ENCODE measurements at regions not wholly inside any gene's neighbourhood (a gene's known extent, or its start where the extent isn't known, plus 50 kb on each side); places are given as distances from the start of the nearest gene placed in this dataset.

DNA sequence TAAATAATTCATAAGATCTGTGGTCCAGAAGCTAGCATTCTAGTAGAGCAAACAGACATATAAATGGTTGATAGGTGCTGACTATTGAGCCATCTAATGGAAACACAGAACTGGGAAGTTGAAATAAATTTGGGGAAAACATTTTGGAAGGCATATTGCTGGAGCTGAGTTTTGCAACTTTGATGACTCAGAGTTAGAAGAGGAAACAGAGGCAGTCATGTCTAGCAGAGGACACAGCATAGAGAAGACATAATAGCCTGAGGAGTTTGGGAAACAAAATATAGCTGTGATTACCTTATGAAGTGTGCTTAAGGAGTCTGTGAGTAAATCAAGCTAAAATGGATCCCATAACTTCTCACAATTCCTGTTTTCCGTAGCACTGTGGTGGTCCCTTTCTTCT lies 86.9 kb upstream of the FLRT2 start:
- peak overlapping the region; percentile 17 for H3K4me2 ChIP-seq (replicated peaks; ENCODE audit: extremely low read depth, low read length, poor library complexity, severe bottlenecking)
- H3K79me2 ChIP-seq (ENCODE audit: insufficient read depth, low read length), result no peaks in the 10 kb centered on the region
- H3K4me3 Mint-ChIP-seq, result no peak overlapping the region
- peaks cover 0 to 6% (median 2%) of the 10 kb centered on the region in 7 donors for H3K9me3 Mint-ChIP-seq
- DNase-seq, result peak; percentile 29 to 71 (median 53)
- intact Hi-C loops (cut with micrococcal nuclease), result no loop called here
- H3K27ac ChIP-seq (ENCODE audit: low read depth in 1 of 2, low read length in 2 of 2), result peak overlapping the region in 1 of 2 donors; percentile 33
- no peaks in the 10 kb centered on the region for H3K27me3 ChIP-seq (ENCODE audit: control insufficient read depth in 2 of 2, insufficient read depth in 2 of 2, low read length in 2 of 2)
- H3K27me3 Mint-ChIP-seq (ENCODE audit: low read depth in 3 of 3), result no peaks in the 10 kb centered on the region
- H3K36me3 Mint-ChIP-seq, result no peaks in the 10 kb centered on the region
- H3K27ac Mint-ChIP-seq, result peak overlapping the region in 3 of 7 donors; percentile 13 to 62 (median 37)
- TF ChIP-seq, protein P1, sequence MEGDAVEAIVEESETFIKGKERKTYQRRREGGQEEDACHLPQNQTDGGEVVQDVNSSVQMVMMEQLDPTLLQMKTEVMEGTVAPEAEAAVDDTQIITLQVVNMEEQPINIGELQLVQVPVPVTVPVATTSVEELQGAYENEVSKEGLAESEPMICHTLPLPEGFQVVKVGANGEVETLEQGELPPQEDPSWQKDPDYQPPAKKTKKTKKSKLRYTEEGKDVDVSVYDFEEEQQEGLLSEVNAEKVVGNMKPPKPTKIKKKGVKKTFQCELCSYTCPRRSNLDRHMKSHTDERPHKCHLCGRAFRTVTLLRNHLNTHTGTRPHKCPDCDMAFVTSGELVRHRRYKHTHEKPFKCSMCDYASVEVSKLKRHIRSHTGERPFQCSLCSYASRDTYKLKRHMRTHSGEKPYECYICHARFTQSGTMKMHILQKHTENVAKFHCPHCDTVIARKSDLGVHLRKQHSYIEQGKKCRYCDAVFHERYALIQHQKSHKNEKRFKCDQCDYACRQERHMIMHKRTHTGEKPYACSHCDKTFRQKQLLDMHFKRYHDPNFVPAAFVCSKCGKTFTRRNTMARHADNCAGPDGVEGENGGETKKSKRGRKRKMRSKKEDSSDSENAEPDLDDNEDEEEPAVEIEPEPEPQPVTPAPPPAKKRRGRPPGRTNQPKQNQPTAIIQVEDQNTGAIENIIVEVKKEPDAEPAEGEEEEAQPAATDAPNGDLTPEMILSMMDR (IDR thresholded peaks at IDR 0.05), result no peak
- H4K20me1 ChIP-seq (ENCODE audit: insufficient read depth, low read length), result no peaks in the 10 kb centered on the region
- H3K36me3 ChIP-seq (replicated peaks in 1 of 2; ENCODE audit: control insufficient read depth in 1 of 2, insufficient read depth in 2 of 2, low read length in 2 of 2), result no peaks in the 10 kb centered on the region
- H3K9ac ChIP-seq (ENCODE audit: insufficient read depth, low read length, poor library complexity, severe bottlenecking), result no peak overlapping the region
- H2AFZ ChIP-seq (ENCODE audit: insufficient read depth, low read depth, low read length, poor library complexity, severe bottlenecking), result no peak overlapping the region
- 100% methylated on average over 1 of the region's 1 CpG for WGBS (ENCODE audit: insufficient coverage)
- peaks cover 13 to 33% of the 10 kb centered on the region in 2 donors for H3K4me1 ChIP-seq (ENCODE audit: control insufficient read depth in 1 of 2, insufficient read depth in 2 of 2, low read length in 2 of 2)
- no peaks in the 10 kb centered on the region for H3K9me3 ChIP-seq (replicated peaks in 1 of 2; ENCODE audit: control insufficient read depth in 1 of 2, insufficient read depth in 1 of 2, low read length in 2 of 2)
- H3K4me1 Mint-ChIP-seq, result peaks cover 27% of the 10 kb centered on the region
- H3K4me3 ChIP-seq (replicated peaks in 1 of 3; ENCODE audit: low read depth in 2 of 3, low read length in 3 of 3), result no peak overlapping the region

DNA sequence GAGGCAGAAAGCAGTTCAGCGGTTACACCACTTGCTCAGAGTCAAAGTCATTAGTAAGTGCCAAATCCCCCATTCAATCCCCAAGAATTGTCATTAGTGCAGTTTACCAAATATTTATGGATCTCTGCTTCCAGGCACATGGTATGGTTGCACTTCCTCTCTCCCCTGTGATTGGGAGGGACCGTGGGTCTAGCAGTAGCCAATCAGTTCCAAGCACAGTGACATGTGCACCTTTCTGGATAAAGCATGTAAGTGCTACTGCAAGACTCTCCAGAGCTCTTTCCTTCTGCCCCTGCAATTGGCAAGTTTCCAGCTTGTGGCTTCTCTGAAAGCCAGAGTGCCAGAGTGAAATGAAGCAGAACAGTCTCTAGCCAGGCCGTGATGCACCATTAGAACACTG lies 85.3 kb upstream of the FLRT2 start:
- H3K9me3 Mint-ChIP-seq, result peaks cover 0 to 4% (median 0%) of the 10 kb centered on the region in 7 donors
- TF ChIP-seq, protein P1 (IDR thresholded peaks at IDR 0.05), result no peak
- no peaks in the 10 kb centered on the region for H3K27me3 Mint-ChIP-seq (ENCODE audit: low read depth in 3 of 3)
- intact Hi-C loops (cut with micrococcal nuclease), result no loop called here
- H3K27me3 ChIP-seq (ENCODE audit: control insufficient read depth in 2 of 2, insufficient read depth in 2 of 2, low read length in 2 of 2), result no peaks in the 10 kb centered on the region
- no peak overlapping the region for H3K9ac ChIP-seq (ENCODE audit: insufficient read depth, low read length, poor library complexity, severe bottlenecking)
- H2AFZ ChIP-seq (ENCODE audit: insufficient read depth, low read depth, low read length, poor library complexity, severe bottlenecking), result no peak overlapping the region
- peaks cover 27% of the 10 kb centered on the region for H3K4me1 Mint-ChIP-seq
- peak; percentile 5 to 37 (median 31) for DNase-seq
- H4K20me1 ChIP-seq (ENCODE audit: insufficient read depth, low read length), result no peaks in the 10 kb centered on the region
- no peaks in the 10 kb centered on the region for H3K79me2 ChIP-seq (ENCODE audit: insufficient read depth, low read length)
- peak overlapping the region in 1 of 2 donors; percentile 37 for H3K27ac ChIP-seq (ENCODE audit: low read depth in 1 of 2, low read length in 2 of 2)
- H3K36me3 ChIP-seq (replicated peaks in 1 of 2; ENCODE audit: control insufficient read depth in 1 of 2, insufficient read depth in 2 of 2, low read length in 2 of 2), result no peaks in the 10 kb centered on the region
- H3K4me3 Mint-ChIP-seq, result no peak overlapping the region
- H3K9me3 ChIP-seq (replicated peaks in 1 of 2; ENCODE audit: control insufficient read depth in 1 of 2, insufficient read depth in 1 of 2, low read length in 2 of 2), result no peaks in the 10 kb centered on the region
- H3K4me2 ChIP-seq (replicated peaks; ENCODE audit: extremely low read depth, low read length, poor library complexity, severe bottlenecking), result peak overlapping the region; percentile 1
- H3K4me3 ChIP-seq (replicated peaks in 1 of 3; ENCODE audit: low read depth in 2 of 3, low read length in 3 of 3), result peak overlapping the region in 1 of 3 experiments; percentile 0
- WGBS (ENCODE audit: insufficient coverage), result 25% methylated on average over 2 of the region's 3 CpGs
- H3K4me1 ChIP-seq (ENCODE audit: control insufficient read depth in 1 of 2, insufficient read depth in 2 of 2, low read length in 2 of 2), result peaks cover 13 to 33% of the 10 kb centered on the region in 2 donors
- no peaks in the 10 kb centered on the region for H3K36me3 Mint-ChIP-seq
- H3K27ac Mint-ChIP-seq, result peak overlapping the region in 2 of 7 donors; percentile 31 to 85

Data from CD14-positive monocyte (primary cell).